DMS 273 (cell line): ENCODE measurements at regions not wholly inside any gene's neighbourhood (a gene's known extent, or its start where the extent isn't known, plus 50 kb on each side); places are given as distances from the start of the nearest gene placed in this dataset.
"Not testable (repeated sequence)": the region's sequence is repeated elsewhere in the genome, so short reads cannot be mapped to it uniquely, and the experiment has no call there.

Source experiments
- DNase-seq: peaks from one replicate; lab custom pipeline; 2025; ENCODE audit not compliant: unreplicated experiment; lab: John Stamatoyannopoulos, UW

- no peak for DNase-seq
These were observed 125.6 kb upstream of the HS3ST4 start for GRCh38 chr16:25566183-25566582.

- no peak for DNase-seq
These were observed 128.1 kb upstream of the HS3ST4 start for GRCh38 chr16:25563700-25564099.

GRCh38 chr16:25561723-25562122 lies 130.0 kb upstream of the HS3ST4 start:
- DNase-seq: not testable (repeated sequence)

GRCh38 chr16:25556968-25557312 lies 134.8 kb upstream of the HS3ST4 start:
- not testable (repeated sequence) for DNase-seq

- DNase-seq: not testable (repeated sequence)
These were observed 135.3 kb upstream of the HS3ST4 start for GRCh38 chr16:25556289-25556967.

GRCh38 chr16:25553711-25554436 lies 137.9 kb upstream of the HS3ST4 start:
- no peak for DNase-seq

GRCh38 chr16:25550647-25551046 lies 141.1 kb upstream of the HS3ST4 start:
- DNase-seq: no peak

- DNase-seq: no peak
These were observed 145.0 kb upstream of the HS3ST4 start for GRCh38 chr16:25546791-25547190.

- no peak for DNase-seq
These were observed 147.5 kb upstream of the HS3ST4 start for GRCh38 chr16:25544294-25544693.

- no peak for DNase-seq
These were observed 149.5 kb upstream of the HS3ST4 start for GRCh38 chr16:25542306-25542705.

- DNase-seq: not testable (repeated sequence)
These were observed 152.0 kb upstream of the HS3ST4 start for GRCh38 chr16:25539767-25540166.

- DNase-seq: no peak
These were observed 168.6 kb upstream of the HS3ST4 start for GRCh38 chr16:25523183-25523582.

- DNase-seq: no peak
These were observed 179.7 kb upstream of the HS3ST4 start for GRCh38 chr16:25512041-25512440.

GRCh38 chr16:25509456-25509855 lies 182.3 kb upstream of the HS3ST4 start:
- no peak for DNase-seq

GRCh38 chr16:25501530-25502255 lies 190.1 kb upstream of the HS3ST4 start:
- no peak for DNase-seq

- no peak for DNase-seq
These were observed 197.5 kb upstream of the HS3ST4 start for GRCh38 chr16:25494292-25494691.

GRCh38 chr16:25493136-25493811 lies 198.5 kb upstream of the HS3ST4 start:
- no peak for DNase-seq

- DNase-seq: no peak
These were observed 203.3 kb upstream of the HS3ST4 start for GRCh38 chr16:25488435-25488834.

- DNase-seq: no peak
These were observed 203.9 kb upstream of the HS3ST4 start for GRCh38 chr16:25487888-25488287.

- no peak for DNase-seq
These were observed 210.1 kb upstream of the HS3ST4 start for GRCh38 chr16:25481636-25482035.

GRCh38 chr16:25478476-25478875 lies 213.3 kb upstream of the HS3ST4 start:
- no peak for DNase-seq
